Stimulated activated CD8-positive, alpha-beta memory T cell treated with anti-CD3 and anti-CD28 coated beads, Interleukin-15, amount 100 ng/mL, for 1 hour (primary cell): ENCODE measurements at regions not wholly inside any gene's neighbourhood (a gene's known extent, or its start where the extent isn't known, plus 50 kb on each side); places are given as distances from the start of the nearest gene placed in this dataset.

ENCODE experiments used
- DNase-seq: peaks from one replicate; pipeline ENCODE4 v3.0.0-alpha.2; 2020; ENCODE audit warnings: low read depth

DNA sequence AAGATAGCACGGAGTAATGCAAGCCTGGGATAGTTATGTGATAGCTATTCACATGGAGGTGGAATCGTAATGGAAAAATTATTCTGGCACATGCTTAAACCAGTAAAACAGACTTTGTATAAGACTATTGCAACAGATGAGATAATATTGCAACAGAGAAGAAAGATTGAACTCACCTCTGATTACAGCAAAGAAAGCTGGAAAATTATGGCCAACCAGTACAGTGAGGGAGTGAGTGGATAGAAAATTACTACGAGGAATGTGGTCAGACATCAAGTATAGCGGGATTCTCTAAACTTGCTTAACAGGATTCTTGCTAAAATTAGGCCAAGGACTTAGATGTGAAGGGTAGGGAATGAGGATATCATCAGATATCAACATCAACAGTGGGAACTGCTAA lies 397.6 kb upstream of the KLHL1 start:
- DNase-seq: no peak

DNA sequence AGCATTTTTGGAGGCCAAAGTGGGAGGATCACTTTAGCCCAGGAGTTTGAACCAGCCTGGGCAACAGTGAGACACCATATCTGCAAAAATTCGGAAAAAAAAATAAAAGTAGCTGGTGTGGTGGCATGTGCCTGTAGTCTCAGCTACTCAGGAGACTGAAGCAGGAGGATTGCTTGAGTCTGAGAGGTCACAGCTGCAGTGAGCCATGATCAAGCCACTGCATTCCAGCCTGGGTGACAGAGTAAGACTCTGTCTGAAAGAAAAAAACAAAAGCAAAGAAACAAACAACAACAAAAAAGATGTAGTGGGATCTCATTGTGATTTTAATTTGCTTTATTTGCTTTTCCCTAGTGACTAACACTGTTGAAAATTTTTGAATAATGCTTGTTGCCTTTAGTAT lies 394.7 kb upstream of the KLHL1 start:
- no peak for DNase-seq

- DNase-seq: no peak
Observed at GRCh38 chr13:70490320-70490935, 382.2 kb upstream of the KLHL1 start.

DNA sequence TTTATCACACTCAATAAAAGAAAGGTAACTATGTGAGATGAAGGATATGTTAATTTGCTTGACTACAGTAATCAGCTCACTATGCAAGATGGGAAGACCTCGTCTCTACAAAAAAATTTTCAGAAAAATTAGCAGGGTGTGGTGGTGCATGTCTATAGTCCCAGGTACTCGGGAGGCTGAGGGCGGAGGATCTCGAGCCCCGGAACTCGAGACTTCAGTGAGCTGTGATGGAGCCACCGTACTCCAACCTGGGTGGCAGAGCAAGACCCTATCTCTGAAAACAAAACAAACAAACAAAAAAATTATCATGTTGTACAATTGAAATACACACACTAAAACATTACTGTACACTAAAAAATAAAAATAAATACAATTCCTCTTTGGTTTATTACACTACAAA lies 376.7 kb upstream of the KLHL1 start:
- no peak for DNase-seq

DNA sequence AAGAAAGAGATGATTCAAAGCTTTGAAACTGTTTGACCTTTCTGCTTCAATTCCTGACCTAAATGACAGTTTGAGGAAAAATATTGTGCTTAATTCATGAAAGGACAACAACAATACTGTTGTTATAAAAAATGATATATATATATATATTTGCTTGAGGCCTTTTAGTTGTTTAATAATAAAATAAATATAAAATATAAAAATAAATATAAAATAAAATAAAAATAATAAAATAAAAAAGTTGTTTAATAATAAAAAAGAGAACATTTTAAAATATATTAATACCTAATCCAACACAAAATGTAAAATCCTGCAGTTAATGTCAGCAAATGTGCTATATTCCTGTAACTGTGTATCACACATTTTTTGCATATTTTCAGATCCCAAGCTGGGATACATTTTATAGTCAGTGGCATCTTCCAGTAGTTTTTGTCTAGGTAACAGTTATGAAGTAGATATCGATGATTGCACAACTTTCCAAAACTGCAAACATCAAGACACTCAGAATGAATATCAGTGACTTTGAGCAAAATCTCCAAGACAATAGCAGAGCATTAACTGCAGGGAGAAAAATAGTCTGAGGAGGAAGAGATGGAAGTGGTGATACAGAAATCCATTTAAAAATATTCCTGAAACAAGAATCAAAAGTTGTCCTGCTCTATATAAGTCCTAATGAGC lies 375.5 kb upstream of the KLHL1 start:
- DNase-seq: no peak

GRCh38 chr13:70473907-70474306 lies 365.7 kb upstream of the KLHL1 start:
- no peak for DNase-seq

GRCh38 chr13:70469077-70469476 lies 360.8 kb upstream of the KLHL1 start:
- DNase-seq: no peak

DNA sequence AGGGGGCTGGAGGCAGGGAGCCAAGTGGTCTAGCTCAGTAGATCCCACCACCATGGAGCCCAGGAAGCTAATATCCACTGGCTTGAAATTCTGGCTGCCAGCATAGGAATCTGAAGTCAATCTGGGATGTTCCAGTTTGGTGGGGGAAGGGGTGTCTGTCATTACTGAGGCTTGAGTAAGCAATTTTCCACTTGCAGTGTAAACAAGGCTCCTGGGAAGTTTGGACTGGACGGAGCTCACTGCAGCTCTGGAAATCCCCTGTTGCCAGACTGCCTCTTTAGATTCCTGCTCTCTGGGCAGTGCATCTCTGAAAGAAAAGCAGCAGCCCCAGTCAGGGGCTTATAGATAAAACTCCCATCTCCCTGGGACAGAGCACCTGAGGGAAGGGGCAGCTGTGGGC lies 349.2 kb upstream of the KLHL1 start:
- no peak for DNase-seq

DNA sequence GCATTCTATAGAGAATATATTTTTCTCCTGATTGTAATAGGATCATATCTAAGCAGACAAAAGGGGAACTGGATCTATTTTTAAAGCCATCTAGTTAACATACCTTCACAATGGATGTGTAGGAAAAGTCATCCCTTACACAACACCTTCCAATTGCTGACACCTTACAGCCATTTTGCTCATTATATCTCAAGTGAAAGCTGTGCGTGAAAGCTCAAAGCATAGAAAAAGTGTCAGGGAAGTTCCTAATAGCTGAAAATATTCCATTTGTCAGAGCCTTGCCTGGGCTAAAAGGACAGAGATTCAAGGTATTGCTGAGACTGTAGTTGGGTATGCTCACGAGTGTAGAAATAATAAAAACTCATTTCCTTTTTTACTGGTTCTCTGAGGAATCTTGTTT lies 340.6 kb upstream of the KLHL1 start:
- DNase-seq: no peak

- DNase-seq: no peak
Observed at GRCh38 chr13:70432276-70432805, 324.1 kb upstream of the KLHL1 start.

DNA sequence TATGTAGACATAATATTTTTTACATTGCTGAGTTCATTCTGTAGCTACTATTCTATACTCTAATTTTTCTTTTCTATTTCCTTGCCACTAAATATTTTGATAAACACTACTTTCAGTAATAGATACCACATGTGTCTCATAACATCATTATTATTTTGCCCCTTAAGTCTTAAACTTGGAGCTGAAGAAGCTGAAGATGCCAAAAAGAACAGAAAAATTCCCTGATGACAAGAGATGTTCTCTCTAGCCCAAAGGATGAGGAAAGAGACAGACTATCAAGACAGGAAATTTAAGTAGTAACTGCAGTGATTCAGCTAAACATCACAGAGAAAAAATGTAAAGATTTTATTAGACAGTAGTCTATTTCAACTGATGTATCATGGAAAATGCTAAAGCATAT lies 322.0 kb upstream of the KLHL1 start:
- DNase-seq: no peak

DNA sequence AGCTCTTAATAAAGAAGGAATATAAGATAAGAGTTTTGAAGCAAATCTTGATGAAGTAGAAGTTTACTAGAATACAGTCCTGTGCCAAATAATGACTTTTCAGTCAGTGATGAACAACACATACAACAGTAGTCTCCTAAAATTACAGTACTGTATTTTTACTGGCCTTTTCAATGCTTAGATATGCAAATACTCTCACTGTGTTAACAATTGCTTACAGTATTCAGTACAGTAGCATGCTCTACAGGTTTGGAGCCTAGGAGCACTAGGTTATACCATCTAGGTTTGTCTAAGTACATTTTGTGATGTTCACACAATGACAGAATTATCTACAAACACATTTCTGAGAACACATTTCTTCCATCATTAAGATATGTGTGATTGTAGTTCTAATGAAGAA lies 316.7 kb upstream of the KLHL1 start:
- no peak for DNase-seq

DNA sequence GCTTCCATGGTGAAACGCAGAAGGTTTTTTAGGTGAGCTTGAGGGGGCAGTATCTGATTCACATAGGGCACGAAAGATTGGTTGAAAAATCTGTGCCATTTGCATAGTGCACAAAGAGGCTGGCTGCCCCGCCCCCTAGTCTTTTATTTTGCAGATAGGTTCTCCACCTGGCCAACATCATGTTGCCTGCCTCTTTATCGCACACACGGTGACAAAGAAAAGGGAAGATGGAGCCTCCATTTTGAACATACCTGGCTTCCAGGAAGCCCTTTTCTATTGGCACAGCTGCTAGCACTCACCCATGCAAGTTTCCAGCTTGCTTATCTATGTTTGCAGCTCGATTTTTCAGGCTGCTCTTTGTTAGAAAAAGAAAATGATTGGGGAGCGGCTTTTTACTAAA lies 316.2 kb upstream of the KLHL1 start:
- DNase-seq: no peak

- no peak for DNase-seq
Observed at GRCh38 chr13:70415136-70415535, 306.9 kb upstream of the KLHL1 start.

GRCh38 chr13:70408865-70409264 lies 300.6 kb upstream of the KLHL1 start:
- DNase-seq: no peak

DNA sequence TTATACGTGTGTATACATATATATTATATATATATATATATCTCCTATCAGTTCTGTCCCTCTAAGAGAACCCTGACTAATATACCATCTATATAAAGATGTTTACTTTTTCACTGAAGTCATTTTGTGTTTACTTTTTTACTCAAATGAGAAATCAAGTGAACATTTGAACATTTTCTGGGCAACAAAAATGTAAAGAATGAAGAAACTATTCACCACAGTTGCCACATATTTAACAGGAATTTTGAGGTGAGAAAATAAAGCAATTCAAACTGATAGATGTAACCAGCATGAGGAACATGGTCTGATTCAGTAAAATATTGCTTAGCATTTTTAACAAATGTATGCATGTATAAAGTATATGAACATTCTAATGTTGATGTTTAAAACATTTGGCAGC lies 299.2 kb upstream of the KLHL1 start:
- no peak for DNase-seq

- DNase-seq: no peak
Observed at GRCh38 chr13:70405266-70405665, 297.0 kb upstream of the KLHL1 start.

GRCh38 chr13:70394031-70394548 lies 285.8 kb upstream of the KLHL1 start:
- DNase-seq: no peak

DNA sequence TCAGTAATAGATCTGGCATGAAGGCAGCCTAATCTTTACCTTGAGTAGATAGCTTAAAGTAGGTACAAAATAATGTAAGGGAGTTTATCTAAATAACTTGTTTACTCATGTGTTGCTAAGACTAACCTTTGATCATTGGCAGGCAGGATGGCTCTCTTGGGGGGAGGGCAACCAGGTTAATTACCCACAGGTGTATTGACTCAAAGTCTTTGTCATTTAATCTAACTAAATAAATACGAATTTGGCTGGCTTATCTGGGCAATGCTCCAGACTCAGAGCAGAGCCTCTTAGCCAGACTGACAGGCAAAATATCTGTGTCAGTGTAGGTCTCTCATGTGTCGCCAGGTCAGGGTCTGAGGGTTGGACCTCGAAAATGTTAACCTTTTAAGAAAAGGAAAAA lies 283.4 kb upstream of the KLHL1 start:
- no peak for DNase-seq

DNA sequence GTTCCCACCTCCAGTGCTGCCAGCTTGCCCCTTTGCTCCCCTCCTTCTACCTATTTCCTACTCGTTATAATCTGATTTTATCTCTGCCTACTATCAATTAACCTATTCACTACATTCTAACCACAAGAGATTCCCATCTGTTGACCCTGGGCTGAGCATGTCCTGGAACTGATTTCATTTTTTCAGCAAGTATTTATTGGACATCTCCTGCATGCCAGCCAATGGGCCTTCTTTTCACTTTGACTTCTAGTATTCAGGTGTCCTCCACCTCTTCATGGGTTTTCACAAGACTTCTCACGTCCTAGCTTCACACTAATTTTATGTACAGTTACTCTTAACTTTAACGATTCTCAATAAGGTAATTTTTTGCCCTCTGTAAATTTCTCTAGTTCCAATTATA lies 282.7 kb upstream of the KLHL1 start:
- DNase-seq: no peak

DNA sequence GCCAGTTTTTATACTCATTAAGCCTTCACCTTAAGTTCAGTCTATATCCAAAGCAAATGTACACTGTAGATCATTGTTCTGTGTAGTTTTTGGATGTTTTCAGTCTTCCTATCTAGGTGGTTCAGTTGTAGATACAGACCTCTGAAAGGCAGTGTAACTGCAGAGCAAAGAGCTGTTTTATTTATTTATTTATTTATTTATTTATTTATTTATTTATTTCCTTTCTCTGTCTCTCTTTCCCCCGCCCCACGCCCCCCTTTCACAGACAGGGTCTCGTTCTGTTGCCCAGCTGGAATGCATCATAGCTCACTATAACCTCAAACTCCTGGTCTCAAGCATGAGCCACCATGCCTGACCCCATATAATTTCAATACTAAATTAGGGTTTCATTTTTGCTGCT lies 281.8 kb upstream of the KLHL1 start:
- no peak for DNase-seq

GRCh38 chr13:70388935-70389334 lies 280.7 kb upstream of the KLHL1 start:
- DNase-seq: no peak

DNA sequence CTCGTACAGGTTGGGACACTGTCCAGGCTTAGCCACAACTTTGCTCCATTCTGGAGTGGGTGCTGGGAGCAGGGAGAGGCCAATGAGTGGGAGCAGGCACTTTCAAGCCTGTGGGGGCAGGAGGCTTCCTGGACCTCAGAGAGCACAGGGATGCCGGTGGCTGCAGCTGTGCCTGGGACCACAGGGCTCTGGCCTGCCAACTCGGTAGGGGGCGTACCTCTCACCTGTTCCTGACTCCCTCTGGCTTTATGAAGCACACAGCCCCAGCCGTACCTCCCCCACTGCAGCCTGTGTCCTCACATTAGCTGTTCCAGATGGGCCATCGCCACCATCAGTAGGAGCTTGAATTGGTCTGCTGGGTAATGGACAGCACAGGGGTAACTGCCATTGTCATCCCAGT lies 278.7 kb upstream of the KLHL1 start:
- no peak for DNase-seq

- no peak for DNase-seq
Observed at GRCh38 chr13:70385852-70386251, 277.6 kb upstream of the KLHL1 start.
